KG1 (cell line): ENCODE measurements at regions not wholly inside any gene's neighbourhood (a gene's known extent, or its start where the extent isn't known, plus 50 kb on each side); places are given as distances from the start of the nearest gene placed in this dataset.

Experiments used
- DNase-seq: peaks from one replicate; lab custom pipeline; 2025; lab: John Stamatoyannopoulos, UW

- no peak for DNase-seq
Observed at GRCh38 chr3:24764236-24764915, 269.7 kb upstream of the THRB start.

DNA sequence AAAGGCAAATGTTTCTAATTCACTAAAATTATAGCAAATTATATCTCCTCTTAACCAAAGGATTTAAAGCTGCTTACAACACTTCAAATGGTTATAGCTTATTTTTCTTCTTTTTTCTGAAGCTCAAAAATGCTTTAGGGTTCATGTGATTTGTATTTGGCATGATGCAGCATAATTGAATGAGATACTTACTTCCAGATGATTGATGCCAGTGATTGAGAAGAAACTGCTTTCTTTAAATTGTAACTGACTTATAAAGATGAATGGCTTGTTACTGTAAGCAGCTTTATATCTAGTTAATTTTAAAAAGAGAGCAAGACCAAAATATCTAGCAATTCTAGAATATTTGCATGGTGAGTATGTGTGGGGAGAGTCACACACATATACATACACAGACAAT is 270.7 kb upstream of the THRB start:
- DNase-seq, result no peak

- no peak for DNase-seq
Observed at GRCh38 chr3:24769918-24770317, 275.3 kb upstream of the THRB start.

- DNase-seq, result no peak
Observed at GRCh38 chr3:24773798-24774197, 279.1 kb upstream of the THRB start.

DNA sequence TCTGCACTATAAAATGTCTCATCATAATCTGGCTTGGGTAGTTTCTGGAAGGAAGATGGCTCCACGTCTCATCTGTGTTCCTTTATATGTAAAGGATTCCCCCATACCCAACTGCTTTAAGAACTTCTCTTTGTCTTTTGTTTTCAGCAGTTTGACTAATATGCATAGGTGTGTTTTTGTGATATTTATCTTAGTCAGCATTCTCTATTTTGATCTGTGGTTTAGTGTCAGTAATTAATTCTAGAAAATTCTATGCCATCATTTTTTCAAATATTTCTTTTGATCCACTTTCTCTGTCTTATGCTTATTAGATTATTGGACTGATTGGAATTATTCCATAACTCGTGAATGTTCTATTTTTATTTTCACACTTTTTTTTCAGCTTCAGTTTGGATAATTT is 286.3 kb upstream of the THRB start:
- DNase-seq, result no peak

DNA sequence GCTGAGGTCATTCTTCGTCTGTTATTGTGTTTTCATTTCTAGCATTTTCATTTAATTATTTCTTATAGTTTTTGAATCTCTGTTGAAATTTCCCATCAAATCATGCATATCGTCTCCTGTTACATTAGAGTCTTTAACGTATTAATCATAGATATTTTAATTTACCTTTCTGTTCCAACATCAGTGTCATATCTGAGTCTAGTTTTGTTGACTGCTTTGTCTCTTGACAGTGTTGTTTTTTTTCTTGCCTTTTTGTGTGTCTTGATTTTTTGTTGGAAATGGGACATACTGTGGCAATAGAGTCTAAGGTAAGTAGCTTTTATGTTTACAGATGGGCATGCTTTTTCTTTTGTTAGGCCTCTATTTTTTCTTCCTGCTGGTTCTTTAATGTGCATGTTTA is 286.8 kb upstream of the THRB start:
- DNase-seq, result no peak

GRCh38 chr3:24793896-24794295 is 299.2 kb upstream of the THRB start:
- no peak for DNase-seq

DNA sequence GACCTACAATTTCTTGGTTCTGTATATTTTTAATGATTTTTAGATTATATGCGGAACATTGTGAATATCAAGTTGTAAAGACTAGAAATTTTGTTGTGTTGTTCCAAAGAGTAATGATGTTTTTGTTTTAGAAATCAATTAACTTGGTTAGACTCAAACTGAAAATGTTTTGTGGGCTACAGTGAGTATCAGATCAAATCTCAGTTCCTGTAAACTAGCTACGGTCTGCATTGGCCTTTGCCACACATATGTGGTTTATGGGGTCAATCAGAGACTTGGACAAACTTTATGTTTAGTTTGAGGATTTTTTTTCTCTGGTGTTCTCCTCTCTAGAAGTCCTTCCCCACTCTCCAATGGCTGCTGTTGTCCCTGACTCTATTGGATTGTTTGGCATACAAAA is 308.0 kb upstream of the THRB start:
- DNase-seq, result no peak

DNA sequence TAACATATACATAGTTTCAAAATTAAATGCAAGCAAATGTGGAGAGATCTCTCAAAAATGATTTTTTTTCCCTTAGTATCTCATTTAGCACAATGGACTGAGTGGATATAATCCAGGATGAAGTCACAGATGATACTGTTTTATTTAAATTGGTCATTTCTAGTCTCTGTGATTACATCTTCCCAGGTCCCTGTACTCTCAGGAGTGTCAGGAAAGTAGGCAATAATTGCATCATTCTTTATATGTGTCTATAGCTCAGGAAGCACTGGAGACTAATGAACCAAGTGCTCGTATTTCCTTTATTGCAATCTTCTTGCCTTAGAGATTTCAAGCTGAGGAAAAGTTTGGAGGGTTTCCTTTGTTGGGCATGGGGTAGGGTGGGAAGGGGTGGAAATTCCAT is 309.4 kb upstream of the THRB start:
- no peak for DNase-seq

DNA sequence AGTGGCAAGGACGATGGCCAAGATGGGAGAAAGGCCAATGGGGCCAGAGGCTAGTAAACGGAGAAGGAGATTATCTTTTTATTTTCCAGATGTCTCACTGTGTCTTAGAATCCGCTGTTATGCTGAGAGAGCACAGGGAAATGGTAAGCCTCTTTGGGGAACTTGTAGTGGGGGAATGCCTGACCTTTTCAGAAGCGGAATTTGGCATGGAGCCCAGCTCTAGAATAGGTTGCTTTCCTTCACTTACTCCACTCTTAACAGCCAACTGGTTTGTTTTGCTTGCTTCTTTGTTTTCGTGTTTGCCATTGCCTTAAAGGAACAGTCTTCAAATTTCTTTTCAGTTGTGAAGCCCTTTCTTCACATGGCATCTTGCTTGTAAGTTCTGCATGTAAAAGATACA is 316.2 kb upstream of the THRB start:
- DNase-seq, result no peak

- DNase-seq, result no peak
Observed at GRCh38 chr3:24812116-24812515, 317.5 kb upstream of the THRB start.

GRCh38 chr3:24818055-24818454 is 323.4 kb upstream of the THRB start:
- DNase-seq, result no peak

DNA sequence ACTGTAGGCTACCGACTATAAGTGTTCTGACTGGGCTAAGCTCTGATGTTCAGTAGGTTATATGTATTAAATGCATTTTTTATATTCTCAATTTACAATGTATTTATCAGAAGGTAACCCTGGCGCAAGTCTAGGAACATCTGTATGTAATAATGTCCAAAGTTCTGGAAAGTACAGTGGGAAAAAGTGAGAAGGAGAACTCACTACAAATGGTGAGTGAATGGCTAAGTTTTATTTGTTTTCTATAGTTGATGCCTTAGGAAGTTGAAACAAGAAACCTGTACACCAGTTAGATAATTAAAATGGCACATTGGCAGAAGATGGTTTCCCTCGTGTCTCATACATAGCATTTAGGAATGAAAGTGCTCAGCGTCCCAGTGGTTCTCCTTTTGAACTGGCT is 333.4 kb upstream of the THRB start:
- DNase-seq, result no peak

- no peak for DNase-seq
Observed at GRCh38 chr3:24828551-24828950, 333.9 kb upstream of the THRB start.

- DNase-seq, result no peak
Observed at GRCh38 chr3:24829011-24829581, 334.4 kb upstream of the THRB start.

GRCh38 chr3:24829629-24830229 is 335.1 kb upstream of the THRB start:
- no peak for DNase-seq

DNA sequence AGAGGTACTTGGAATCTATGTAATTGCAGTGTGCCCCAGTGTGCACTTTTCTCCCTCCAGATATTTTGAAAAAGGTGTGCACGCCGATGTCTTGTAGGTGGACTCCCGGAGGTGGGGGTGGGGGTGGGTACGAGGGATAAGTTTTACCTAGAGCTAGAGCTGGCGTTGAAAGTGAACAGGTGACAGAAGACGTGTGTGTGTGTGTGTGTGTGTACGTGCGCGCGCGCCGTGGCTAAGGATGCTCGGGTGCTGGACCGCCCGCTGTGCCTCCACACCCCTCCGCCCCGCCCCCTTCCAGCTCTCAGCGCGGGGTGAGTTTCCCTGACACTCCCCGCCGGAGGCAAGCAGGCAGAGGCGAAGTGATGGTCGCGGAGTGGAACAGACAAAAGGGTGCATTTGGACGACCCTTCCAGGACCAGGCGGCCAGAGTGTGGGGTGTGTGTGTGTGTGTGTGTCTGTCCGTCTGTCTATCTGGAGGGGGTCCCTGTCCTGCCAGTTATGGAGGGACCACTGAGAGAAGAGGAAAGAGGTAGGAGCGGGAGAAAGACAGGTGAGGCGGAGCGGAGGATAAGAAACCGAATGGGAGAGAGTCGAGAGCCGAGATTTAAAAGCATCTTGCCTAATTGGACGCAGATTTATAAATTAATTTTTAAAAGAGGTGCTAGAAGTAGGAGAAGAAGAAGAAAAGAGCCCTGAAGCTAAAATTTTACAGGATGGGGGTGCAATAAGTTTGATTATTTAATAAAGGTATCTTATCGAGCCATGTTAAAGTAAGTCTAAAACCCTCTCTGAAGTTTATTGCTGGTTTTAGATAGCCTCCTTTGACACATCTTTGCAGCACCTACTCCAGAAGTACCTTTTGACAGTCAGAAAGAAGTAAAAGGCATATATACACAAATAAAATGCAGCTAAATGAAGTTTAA is 335.8 kb upstream of the THRB start:
- DNase-seq, result no peak

- DNase-seq, result no peak
Observed at GRCh38 chr3:24831221-24831620, 336.6 kb upstream of the THRB start.

DNA sequence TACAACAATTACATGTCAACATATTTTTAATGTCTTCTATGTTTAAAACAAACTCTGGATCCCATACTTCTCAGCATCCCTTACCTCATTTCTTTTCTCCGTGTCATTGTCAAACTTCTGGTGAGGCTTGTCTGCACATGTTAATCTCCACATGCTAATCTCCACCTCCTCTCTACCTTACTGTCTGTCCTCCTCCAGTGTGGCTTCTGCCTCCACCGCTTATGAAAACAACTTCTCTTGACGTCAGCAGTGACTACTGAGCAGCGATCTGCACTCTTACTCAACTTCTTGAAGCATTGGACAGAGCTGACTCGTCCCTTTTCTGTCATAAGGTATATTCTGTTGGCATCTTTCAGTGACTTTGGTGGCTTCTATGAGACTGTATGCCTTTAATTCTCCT is 338.2 kb upstream of the THRB start:
- DNase-seq, result no peak

DNA sequence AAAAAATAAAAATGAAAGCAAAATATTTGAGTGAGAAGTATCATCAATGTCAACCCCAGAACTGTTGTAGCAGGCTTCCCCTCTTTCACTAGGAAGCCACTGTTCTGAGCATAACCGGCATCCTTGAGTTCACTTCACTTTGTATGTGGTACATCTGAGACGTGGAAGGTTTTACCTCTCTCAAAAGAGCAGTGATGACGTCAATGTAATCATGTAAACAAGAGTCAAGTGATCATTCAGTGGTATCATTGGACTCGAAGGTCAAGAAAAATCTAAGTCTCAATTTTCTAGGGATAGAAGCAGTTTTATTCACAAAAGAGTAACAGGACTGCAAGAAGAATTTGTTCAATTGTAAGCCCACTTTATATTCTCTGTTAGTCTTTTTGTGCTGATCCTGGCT is 339.8 kb upstream of the THRB start:
- no peak for DNase-seq

DNA sequence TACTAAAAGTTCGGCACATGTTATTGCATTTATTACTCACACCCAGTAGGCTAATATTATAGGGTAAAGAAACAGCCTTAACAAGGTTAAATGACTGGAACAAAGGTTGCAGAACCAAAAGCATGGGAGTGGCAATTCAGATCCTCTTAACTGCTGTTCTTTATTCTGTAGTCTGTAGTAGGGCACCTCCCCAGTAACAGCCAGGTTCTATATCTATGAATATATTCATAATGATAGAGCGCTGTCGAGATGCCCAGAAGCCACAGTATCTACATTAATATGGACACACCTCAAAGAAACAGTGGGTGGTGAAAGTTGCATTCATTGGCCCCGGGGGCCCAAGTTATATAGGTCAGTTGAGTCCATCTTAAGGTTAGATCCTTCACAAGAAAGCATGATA is 340.9 kb upstream of the THRB start:
- no peak for DNase-seq

DNA sequence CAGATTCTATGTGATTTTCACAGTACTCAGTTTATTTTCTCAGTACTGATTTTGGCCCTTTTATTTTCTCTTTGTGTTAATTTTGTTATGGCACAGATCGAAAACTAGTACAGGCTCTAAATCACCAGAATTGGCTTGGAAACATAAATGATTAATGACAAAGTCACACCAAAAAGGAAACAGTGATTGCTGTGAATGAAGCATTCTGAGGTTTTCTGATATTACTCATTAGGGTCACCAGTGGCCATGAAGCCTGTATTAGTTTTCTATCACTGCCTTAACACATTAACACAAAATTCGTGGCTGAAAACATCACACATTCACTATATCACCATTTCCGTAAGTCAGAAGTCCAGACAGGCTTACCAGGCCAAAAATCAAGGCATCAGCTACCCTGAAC is 343.0 kb upstream of the THRB start:
- no peak for DNase-seq

- no peak for DNase-seq
Observed at GRCh38 chr3:24838533-24838932, 343.9 kb upstream of the THRB start.
